Epithelial cell of esophagus (primary cell): ENCODE measurements at regions not wholly inside any gene's neighbourhood (a gene's known extent, or its start where the extent isn't known, plus 50 kb on each side); places are given as distances from the start of the nearest gene placed in this dataset.
A peak's percentile ranks its signal among the peaks of the same experiment; 100 is the strongest.

Source experiments
- DNase-seq: peaks from one replicate; pipeline ENCODE4 v3.0.0; 2010; ENCODE audit warnings: low read depth
- H3K4me3 ChIP-seq: 2 replicates; pipeline ENCODE4 v1.5.1; 2011; ENCODE audit warnings: mild to moderate bottlenecking, low read length, control low read depth
- CTCF ChIP-seq: IDR thresholded peaks from 2 replicates; pipeline ENCODE4 v1.5.1; 2011; ENCODE audit warnings: low read depth, mild to moderate bottlenecking, low read length, control low read depth, inconsistent platforms; ENCODE audit not compliant: insufficient read depth; ENCODE audit errors: missing control alignments

GRCh38 chr3:27630885-27631284 is 91.2 kb downstream of the EOMES start:
- DNase-seq, result peak; percentile 68
- no peak for TF ChIP-seq CTCF
- H3K4me3 ChIP-seq, result no peak overlapping the region

GRCh38 chr3:27629366-27629765 is 92.8 kb downstream of the EOMES start:
- TF ChIP-seq CTCF, result no peak
- no peak for DNase-seq
- no peak overlapping the region for H3K4me3 ChIP-seq

GRCh38 chr3:27628026-27628750 is 93.9 kb downstream of the EOMES start:
- no peak for TF ChIP-seq CTCF
- DNase-seq, result no peak
- H3K4me3 ChIP-seq, result no peak overlapping the region

- no peak for TF ChIP-seq CTCF
- no peak overlapping the region for H3K4me3 ChIP-seq
- DNase-seq, result no peak
Measured at GRCh38 chr3:27626596-27627118, 95.5 kb downstream of the EOMES start.

GRCh38 chr3:27625864-27626263 is 96.3 kb downstream of the EOMES start:
- no peak overlapping the region for H3K4me3 ChIP-seq
- no peak for DNase-seq
- TF ChIP-seq CTCF, result no peak

- TF ChIP-seq CTCF, result no peak
- no peak for DNase-seq
- H3K4me3 ChIP-seq, result no peak overlapping the region
Measured at GRCh38 chr3:27623085-27623753, 98.9 kb downstream of the EOMES start.
